Hippocampal formation (tissue), 2 donors: ENCODE measurements at regions not wholly inside any gene's neighbourhood (a gene's known extent, or its start where the extent isn't known, plus 50 kb on each side); places are given as distances from the start of the nearest gene placed in this dataset.
"Not testable (repeated sequence)": the region's sequence is repeated elsewhere in the genome, so short reads cannot be mapped to it uniquely, and the experiment has no call there.

Experiments used
- DNase-seq, 2 donors: peaks; one replicate each; lab custom pipeline; 2025; lab: John Stamatoyannopoulos, UW

DNA sequence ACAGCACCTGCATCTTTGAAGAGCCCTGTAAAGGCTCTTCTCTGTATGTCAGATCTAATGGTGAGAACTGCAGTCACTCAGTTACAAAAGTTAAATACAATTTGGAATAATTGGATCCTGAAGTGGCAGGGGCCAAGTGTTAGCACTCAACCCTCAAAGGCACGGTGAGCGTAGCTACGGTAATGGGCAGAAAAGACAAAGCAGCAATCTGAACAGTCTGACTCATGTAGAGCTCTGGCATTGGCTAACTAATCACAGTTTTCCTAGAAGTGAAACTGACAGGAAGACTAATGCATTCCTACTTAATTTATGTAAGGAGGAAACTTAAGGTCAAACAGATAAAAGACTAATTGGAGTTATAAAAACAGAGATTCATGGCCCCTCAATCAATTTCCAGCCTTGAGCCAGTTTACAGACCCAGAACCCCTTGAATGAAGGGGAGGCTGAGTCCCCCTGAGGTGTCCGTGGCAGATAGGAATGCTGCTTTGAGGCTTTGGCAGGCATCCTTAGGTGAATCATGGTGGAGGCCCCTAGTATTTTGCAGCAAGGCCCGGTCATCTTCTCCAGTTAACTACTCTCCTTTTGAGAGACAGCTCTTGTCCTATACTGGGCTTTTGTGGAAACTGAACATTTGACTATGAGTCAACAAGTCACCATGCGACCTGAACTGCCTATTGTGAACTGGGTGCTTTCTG lies 450.7 kb downstream of the ZNF33B start:
- not testable (repeated sequence) for DNase-seq

GRCh38 chr10:42177793-42178689 lies 460.3 kb downstream of the ZNF33B start:
- not testable (repeated sequence) for DNase-seq

GRCh38 chr10:42177077-42177792 lies 461.1 kb downstream of the ZNF33B start:
- no peak for DNase-seq

DNA sequence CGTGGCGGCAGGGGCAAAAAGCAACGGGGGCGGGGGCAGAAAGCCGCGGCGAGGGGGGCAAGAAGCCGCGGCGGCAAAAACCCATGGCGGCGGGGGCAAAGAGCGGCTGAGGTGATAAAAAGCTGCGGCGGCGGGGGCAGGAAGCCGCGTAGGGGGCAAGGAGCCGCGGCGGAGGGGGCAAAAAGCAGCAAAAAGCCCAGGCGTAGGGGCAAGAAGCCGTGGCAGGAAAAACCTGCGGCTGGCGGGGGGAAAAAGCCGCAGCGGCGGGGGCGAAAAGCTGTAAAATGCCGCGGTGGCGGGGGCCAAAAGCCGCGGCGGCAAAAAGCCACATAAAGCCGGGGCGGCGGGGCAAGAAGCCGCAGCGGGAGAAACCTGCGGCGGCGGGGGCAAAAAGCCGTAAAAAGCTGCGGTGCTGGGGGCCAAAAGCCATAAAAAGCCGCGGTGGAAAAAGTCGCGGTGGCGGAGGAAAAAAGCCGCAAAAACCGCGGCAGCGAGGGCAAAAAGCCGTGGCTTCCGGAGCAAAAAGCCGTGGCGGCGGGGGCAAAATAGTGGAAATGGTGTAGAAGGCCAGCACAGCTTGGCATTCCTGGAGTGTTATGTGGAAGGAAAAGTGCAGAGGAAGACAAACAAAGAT lies 487.8 kb downstream of the ZNF33B start:
- DNase-seq, result no peak

GRCh38 chr10:42149722-42150427 lies 488.5 kb downstream of the ZNF33B start:
- DNase-seq, result no peak

- DNase-seq, result no peak
These were observed 489.2 kb downstream of the ZNF33B start for GRCh38 chr10:42149027-42149700.

DNA sequence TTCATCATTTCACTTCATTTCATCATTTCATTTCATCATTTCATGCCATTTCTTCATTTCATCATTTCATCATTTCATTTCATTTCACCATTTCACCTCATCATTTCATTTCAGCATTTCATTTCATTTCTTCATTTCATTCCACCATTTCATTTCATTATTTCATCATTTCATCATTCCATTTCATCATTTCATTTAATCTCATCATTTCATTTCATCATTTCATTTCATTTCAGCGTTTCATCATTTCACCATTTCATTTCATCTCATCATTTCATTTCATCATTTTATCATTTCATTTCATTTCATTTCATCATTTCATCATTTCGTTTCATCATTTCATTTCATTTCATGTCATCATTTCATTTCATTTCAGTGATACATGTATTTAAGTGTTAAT lies 492.2 kb downstream of the ZNF33B start:
- not testable (repeated sequence) for DNase-seq

- DNase-seq, result not testable (repeated sequence)
These were observed 500.3 kb downstream of the ZNF33B start for GRCh38 chr10:42138023-42138422.

DNA sequence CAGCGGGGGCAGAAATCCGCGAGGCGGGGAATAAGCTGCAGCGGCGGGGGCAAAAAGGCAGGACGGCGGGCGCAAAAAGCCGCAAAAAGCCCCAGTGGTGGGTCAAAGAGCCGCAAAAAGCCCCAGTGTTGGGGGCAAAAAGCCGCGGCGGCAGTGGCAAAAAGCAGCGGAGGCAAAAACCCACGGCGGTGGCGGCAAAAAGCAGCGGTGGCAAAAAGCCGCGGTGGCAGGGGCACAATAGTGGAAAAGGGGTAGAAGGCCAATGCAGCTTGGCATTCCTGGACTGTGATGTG lies 525.3 kb downstream of the ZNF33B start:
- DNase-seq, result no peak

GRCh38 chr10:42112331-42113157 lies 525.8 kb downstream of the ZNF33B start:
- DNase-seq, result no peak

- DNase-seq, result no peak
These were observed 526.6 kb downstream of the ZNF33B start for GRCh38 chr10:42111661-42112330.

DNA sequence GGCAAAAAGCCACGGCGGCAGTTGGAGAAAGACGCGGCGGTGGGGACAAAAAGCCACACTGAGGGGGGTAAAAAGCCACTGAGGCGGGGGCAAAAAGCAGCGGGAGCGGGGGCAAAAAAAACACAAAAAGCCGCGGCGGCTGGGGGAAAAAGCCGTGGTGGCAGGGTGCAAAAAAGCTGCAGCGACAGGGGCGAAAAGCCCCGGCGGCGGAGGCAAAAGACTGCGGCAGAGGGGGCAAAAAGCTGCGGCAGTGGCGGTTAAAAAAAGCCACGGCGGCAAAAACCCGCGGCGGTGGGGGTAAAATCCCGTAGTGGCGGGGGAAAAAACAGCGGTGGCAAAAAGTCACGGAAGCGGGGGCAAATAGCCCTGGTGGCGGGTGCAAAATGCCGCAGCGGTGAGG lies 527.3 kb downstream of the ZNF33B start:
- DNase-seq, result no peak
